Astrocyte of the cerebellum (primary cell): ENCODE measurements at regions not wholly inside any gene's neighbourhood (a gene's known extent, or its start where the extent isn't known, plus 50 kb on each side); places are given as distances from the start of the nearest gene placed in this dataset.

ENCODE experiments used
- DNase-seq: peaks from one replicate; pipeline ENCODE4 v3.0.0-alpha.2; 2011; ENCODE audit warnings: low read depth
- H3K4me3 ChIP-seq: 2 replicates; pipeline ENCODE4 v1.5.1; 2011; ENCODE audit warnings: mild to moderate bottlenecking, low read depth, low read length, moderate library complexity
- CTCF ChIP-seq: IDR thresholded peaks from 2 replicates; pipeline ENCODE4 v1.5.1; 2012; ENCODE audit warnings: low read length, low read depth, moderate library complexity, mild to moderate bottlenecking; ENCODE audit errors: missing control alignments
- in situ Hi-C: cut with HindIII; loops from 2 replicates; pipeline ENCODE4 v1.10.0; 2017; ENCODE audit warnings: low sequenced_read_pairs

DNA sequence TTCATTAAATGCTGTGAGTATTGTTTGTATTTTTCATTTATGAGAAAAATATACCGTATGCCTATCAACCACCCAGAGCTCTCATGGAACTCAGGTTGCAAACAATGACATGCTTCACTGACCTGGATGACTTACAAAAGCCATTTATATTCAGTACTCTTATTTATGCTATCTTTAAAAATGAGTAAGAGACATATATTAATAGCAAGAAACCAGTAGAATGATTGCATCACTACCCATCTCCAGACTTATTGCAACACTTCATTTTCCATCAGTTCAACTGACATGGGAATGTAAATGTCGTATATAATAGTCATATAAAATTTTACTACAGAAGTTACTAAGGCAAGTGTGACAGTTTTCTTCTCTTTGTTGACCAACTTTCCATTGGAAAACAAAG lies 69.1 kb downstream of the OTP start:
- in situ Hi-C loops: no loop called here
- DNase-seq: no peak
- H3K4me3 ChIP-seq: no peak overlapping the region
- no peak for TF ChIP-seq CTCF

DNA sequence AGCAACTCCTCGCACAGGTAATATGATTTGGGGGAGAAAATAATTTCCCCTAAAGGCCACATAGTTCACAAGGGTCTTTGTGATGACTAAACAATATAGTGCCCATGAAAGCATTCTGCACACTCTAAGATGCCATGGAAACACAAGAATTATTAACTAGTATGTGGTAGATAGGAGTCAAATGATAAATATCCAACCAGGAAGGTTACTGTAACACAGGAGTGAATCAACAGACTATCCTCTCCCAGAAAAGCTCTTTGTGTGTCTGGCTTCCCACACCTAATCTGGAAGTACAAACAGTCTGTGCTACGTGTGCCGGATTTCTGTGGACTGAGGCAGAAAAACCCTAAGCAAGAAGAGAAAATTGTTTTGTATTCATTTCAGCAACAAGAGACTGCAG lies 70.0 kb downstream of the OTP start:
- TF ChIP-seq CTCF: no peak
- no peak for DNase-seq
- no peak overlapping the region for H3K4me3 ChIP-seq
- in situ Hi-C loops: no loop called here

DNA sequence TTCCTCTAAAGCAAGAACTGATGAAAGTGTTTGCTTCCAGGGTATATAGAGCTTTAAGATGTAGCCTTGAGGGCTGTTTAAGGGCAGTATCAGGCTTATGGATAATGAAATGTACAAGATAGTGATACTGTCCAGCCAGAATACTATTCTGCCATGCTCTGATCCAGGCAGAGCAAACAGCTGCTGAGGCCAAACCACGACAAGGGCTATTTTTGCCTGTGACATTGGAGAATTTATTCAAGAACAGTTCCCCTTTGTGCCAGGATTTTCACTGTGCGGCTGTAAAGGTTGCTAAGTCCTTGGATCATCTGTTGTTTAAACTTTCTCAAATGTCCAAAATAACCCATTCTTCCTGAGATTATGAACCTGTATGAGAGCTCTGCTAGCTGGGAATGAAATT lies 70.4 kb downstream of the OTP start:
- in situ Hi-C loops: no loop called here
- DNase-seq: no peak
- TF ChIP-seq CTCF: no peak
- no peak overlapping the region for H3K4me3 ChIP-seq

GRCh38 chr5:77563475-77563874 lies 71.4 kb upstream of the WDR41 start:
- DNase-seq: no peak
- in situ Hi-C loops: no loop called here

GRCh38 chr5:77561965-77562364 lies 69.8 kb upstream of the WDR41 start:
- no peak for TF ChIP-seq CTCF
- in situ Hi-C loops: no loop called here
- no peak for DNase-seq
- H3K4me3 ChIP-seq: no peak overlapping the region

More at GRCh38 chr5:77563475-77563874, 71.4 kb upstream of the WDR41 start:
- no peak overlapping the region for H3K4me3 ChIP-seq
- no peak for TF ChIP-seq CTCF

GRCh38 chr5:77560677-77561263 lies 68.7 kb upstream of the WDR41 start:
- DNase-seq: peak; percentile 41
- peak; percentile 44 for TF ChIP-seq CTCF
- no peak overlapping the region for H3K4me3 ChIP-seq
- in situ Hi-C loops: no loop called here
